Neuronal stem cell (in vitro differentiated cells): ENCODE measurements at regions not wholly inside any gene's neighbourhood (a gene's known extent, or its start where the extent isn't known, plus 50 kb on each side); places are given as distances from the start of the nearest gene placed in this dataset.

Source experiments
- DNase-seq: peaks from one replicate; pipeline ENCODE4 v3.0.0-alpha.2; 2013; ENCODE audit warnings: low spot score
- H2AFZ ChIP-seq: one replicate; pipeline ENCODE4 v1.6.1; 2013; ENCODE audit warnings: mild to moderate bottlenecking, low read length, inconsistent platforms
- H2AK5ac ChIP-seq: 2 replicates; pipeline ENCODE4 v1.6.1; 2013; ENCODE audit warnings: low read depth, mild to moderate bottlenecking, inconsistent platforms, low read length, moderate library complexity, mixed read lengths
- H2BK120ac ChIP-seq: 2 replicates; pipeline ENCODE4 v1.6.1; 2013; ENCODE audit warnings: low read depth, mild to moderate bottlenecking, inconsistent platforms, low read length, moderate library complexity, mixed read lengths
- H2BK12ac ChIP-seq: one replicate; pipeline ENCODE4 v1.6.1; 2013; ENCODE audit warnings: low read length, inconsistent platforms
- H2BK15ac ChIP-seq: 2 replicates; pipeline ENCODE4 v1.6.1; 2013; ENCODE audit warnings: mild to moderate bottlenecking, low read length, inconsistent platforms, mixed read lengths
- H2BK5ac ChIP-seq: one replicate; pipeline ENCODE4 v1.6.1; 2013; ENCODE audit warnings: inconsistent platforms, mild to moderate bottlenecking, low read length, moderate library complexity
- H3K14ac ChIP-seq: one replicate; pipeline ENCODE4 v1.6.1; 2013; ENCODE audit warnings: low read length, inconsistent platforms
- H3K18ac ChIP-seq: 2 replicates; pipeline ENCODE4 v1.6.1; 2013; ENCODE audit warnings: low read length, inconsistent platforms
- H3K23ac ChIP-seq: 2 replicates; pipeline ENCODE4 v1.6.1; 2013; ENCODE audit warnings: low read depth, mild to moderate bottlenecking, mixed read lengths, low read length, inconsistent platforms; ENCODE audit not compliant: poor library complexity
- H3K27ac ChIP-seq: replicated peaks from 3 replicates; pipeline ENCODE4 v1.5.1; 2013; ENCODE audit warnings: low read length, inconsistent platforms
- H3K27me3 ChIP-seq, 3 experiments: 2 replicates each; pipeline ENCODE4 v1.6.1; 2013; ENCODE audit warnings: low read length in 3 of 3, mild to moderate bottlenecking in 2 of 3, inconsistent platforms in 1 of 3, low read depth in 1 of 3, mixed read lengths in 1 of 3, moderate library complexity in 1 of 3; ENCODE audit not compliant: control insufficient read depth in 3 of 3, insufficient read depth in 3 of 3
- H3K36me3 ChIP-seq, 2 donors: replicated peaks in 1 of 2; 2 replicates each; pipeline ENCODE4 v1.6.1; 2013; ENCODE audit warnings: low read length in 2 of 2; ENCODE audit not compliant: control insufficient read depth in 2 of 2, insufficient read depth in 2 of 2
- H3K4ac ChIP-seq: 2 replicates; pipeline ENCODE4 v1.6.1; 2013; ENCODE audit warnings: inconsistent platforms, mild to moderate bottlenecking, low read length, moderate library complexity
- H3K4me1 ChIP-seq, 2 donors: 1 replicate in 1 of 2; 2 replicates in 1 of 2; pipeline ENCODE4 v1.6.1; 2013; ENCODE audit warnings: low read length in 2 of 2, low read depth in 1 of 2; ENCODE audit not compliant: control insufficient read depth in 2 of 2, insufficient read depth in 1 of 2
- H3K4me2 ChIP-seq: one replicate; pipeline ENCODE4 v1.6.1; 2013; ENCODE audit warnings: mild to moderate bottlenecking, low read length, inconsistent platforms; ENCODE audit not compliant: insufficient read depth, poor library complexity, severe bottlenecking
- H3K4me3 ChIP-seq, 2 donors: 2 replicates each; pipeline ENCODE4 v1.5.1; 2013; ENCODE audit warnings: low read length in 2 of 2, mild to moderate bottlenecking in 2 of 2, inconsistent platforms in 1 of 2, moderate library complexity in 1 of 2
- H3K79me1 ChIP-seq: one replicate; pipeline ENCODE4 v1.6.1; 2013; ENCODE audit warnings: low read depth, mild to moderate bottlenecking, inconsistent platforms, low read length, moderate library complexity
- H3K9ac ChIP-seq: one replicate; pipeline ENCODE4 v1.6.1; 2013; ENCODE audit warnings: mild to moderate bottlenecking, low read depth, low read length, inconsistent platforms; ENCODE audit not compliant: poor library complexity
- H3K9me3 ChIP-seq, 2 donors: replicated peaks in 1 of 2; 2 replicates each; pipeline versions ENCODE3 to v1.6.1; 2013; ENCODE audit warnings: low read length in 2 of 2, mild to moderate bottlenecking in 2 of 2, inconsistent platforms in 1 of 2, low read depth in 1 of 2, mixed read lengths in 1 of 2, moderate library complexity in 1 of 2; ENCODE audit not compliant: control insufficient read depth in 2 of 2, insufficient read depth in 1 of 2
- H4K8ac ChIP-seq: one replicate; pipeline ENCODE4 v1.6.1; 2013; ENCODE audit warnings: low read depth, mild to moderate bottlenecking, inconsistent platforms, low read length, moderate library complexity
- H4K91ac ChIP-seq: one replicate; pipeline ENCODE4 v1.6.1; 2013; ENCODE audit warnings: low read length, low read depth, mild to moderate bottlenecking, inconsistent platforms; ENCODE audit not compliant: poor library complexity
- WGBS, 2 donors: extraction: QIAGEN DNeasy Blood & Tissue Kit; methylation state at CpG; one replicate each; pipeline ENCODE4 v1.1.7; 2013; ENCODE audit warnings: missing lambda C conversion rate in 2 of 2, mixed read lengths in 1 of 2; ENCODE audit not compliant: insufficient read length in 2 of 2, insufficient replicate concordance in 1 of 2; ENCODE audit errors: extremely low coverage in 2 of 2; 5-methylcytosine and 5-hydroxymethylcytosine counted together

DNA sequence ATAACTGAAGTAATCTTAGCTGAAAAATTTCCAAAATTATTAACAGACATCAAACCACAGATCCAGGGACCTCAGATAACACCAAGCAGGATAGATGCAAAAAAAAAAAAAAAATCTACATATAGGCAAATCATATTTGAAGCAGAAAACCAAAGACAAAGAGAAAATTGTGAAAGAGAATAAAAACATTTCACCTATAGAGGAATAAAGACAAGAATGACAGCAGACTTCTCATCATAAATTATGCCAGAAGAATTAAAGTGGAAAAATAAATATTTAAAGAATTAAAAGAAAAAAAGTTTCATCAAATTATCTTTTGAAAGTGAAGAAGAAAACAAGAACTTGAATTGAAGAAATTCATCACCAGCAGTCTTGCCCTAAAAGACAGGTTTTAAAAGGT, 467.5 kb downstream of the GPAM start:
- no peak overlapping the region for H4K91ac ChIP-seq
- no peak overlapping the region for H3K9ac ChIP-seq
- no peak overlapping the region for H3K4ac ChIP-seq
- H3K79me1 ChIP-seq: no peaks in the 10 kb centered on the region
- H2BK15ac ChIP-seq: no peak overlapping the region
- no peak overlapping the region for H2BK12ac ChIP-seq
- peaks cover 0 to 4% of the 10 kb centered on the region in 2 donors for H3K9me3 ChIP-seq
- no peak overlapping the region for H2BK120ac ChIP-seq
- no peak overlapping the region for H3K4me2 ChIP-seq
- no peak overlapping the region for H3K18ac ChIP-seq
- no peak overlapping the region for H2AFZ ChIP-seq
- H3K4me3 ChIP-seq: no peak overlapping the region
- no peak overlapping the region for H2BK5ac ChIP-seq
- no peak overlapping the region for H3K27ac ChIP-seq
- no peaks in the 10 kb centered on the region for H3K4me1 ChIP-seq
- no peak overlapping the region for H4K8ac ChIP-seq
- H3K14ac ChIP-seq: no peak overlapping the region
- H3K27me3 ChIP-seq: no peaks in the 10 kb centered on the region
- DNase-seq: no peak
- no peak overlapping the region for H2AK5ac ChIP-seq
- H3K36me3 ChIP-seq: no peaks in the 10 kb centered on the region
- no peak overlapping the region for H3K23ac ChIP-seq

- H3K4ac ChIP-seq: no peak overlapping the region
- H2BK5ac ChIP-seq: no peak overlapping the region
- H3K4me3 ChIP-seq: no peak overlapping the region
- no peaks in the 10 kb centered on the region for H3K36me3 ChIP-seq
- no peak overlapping the region for H3K18ac ChIP-seq
- H4K91ac ChIP-seq: no peak overlapping the region
- H3K9me3 ChIP-seq: no peaks in the 10 kb centered on the region
- H2AK5ac ChIP-seq: no peak overlapping the region
- H3K79me1 ChIP-seq: no peaks in the 10 kb centered on the region
- H3K9ac ChIP-seq: no peak overlapping the region
- H2AFZ ChIP-seq: no peak overlapping the region
- no peak overlapping the region for H3K14ac ChIP-seq
- WGBS, 2 donors: no CpG with 5 or more reads among the region's 1 CpG
- H2BK120ac ChIP-seq: no peak overlapping the region
- no peak overlapping the region for H2BK15ac ChIP-seq
- no peak overlapping the region for H3K23ac ChIP-seq
- H3K4me1 ChIP-seq: no peaks in the 10 kb centered on the region
- no peak overlapping the region for H3K4me2 ChIP-seq
- no peak overlapping the region for H3K27ac ChIP-seq
- H4K8ac ChIP-seq: no peak overlapping the region
- H3K27me3 ChIP-seq: no peaks in the 10 kb centered on the region
- no peak overlapping the region for H2BK12ac ChIP-seq
- no peak for DNase-seq
Measured at GRCh38 chr10:111724121-111724520, 459.4 kb downstream of the GPAM start.

- H3K9me3 ChIP-seq: no peaks in the 10 kb centered on the region
Measured at GRCh38 chr10:111725050-111725449, 458.5 kb downstream of the GPAM start.

GRCh38 chr10:111732166-111732785, 451.3 kb downstream of the GPAM start:
- no peak overlapping the region for H3K18ac ChIP-seq
- H3K27ac ChIP-seq: no peak overlapping the region
- no peak for DNase-seq
- H2AFZ ChIP-seq: no peak overlapping the region
- H2BK120ac ChIP-seq: no peak overlapping the region
- no peak overlapping the region for H4K91ac ChIP-seq
- H2BK12ac ChIP-seq: no peak overlapping the region
- no peak overlapping the region for H2BK5ac ChIP-seq
- no peak overlapping the region for H3K4me2 ChIP-seq
- H3K27me3 ChIP-seq: no peaks in the 10 kb centered on the region
- no peaks in the 10 kb centered on the region for H3K36me3 ChIP-seq
- no CpG with 5 or more reads among the region's 1 CpG for WGBS, 2 donors
- H2AK5ac ChIP-seq: no peak overlapping the region
- no peak overlapping the region for H3K4me3 ChIP-seq
- no peaks in the 10 kb centered on the region for H3K4me1 ChIP-seq
- no peak overlapping the region for H3K23ac ChIP-seq
- H3K4ac ChIP-seq: no peak overlapping the region
- no peak overlapping the region for H3K14ac ChIP-seq
- no peak overlapping the region for H3K9ac ChIP-seq
- H3K79me1 ChIP-seq: no peaks in the 10 kb centered on the region
- no peak overlapping the region for H2BK15ac ChIP-seq
- no peak overlapping the region for H4K8ac ChIP-seq
- peaks cover 0 to 2% of the 10 kb centered on the region in 2 donors for H3K9me3 ChIP-seq

More at GRCh38 chr10:111725050-111725449, 458.5 kb downstream of the GPAM start:
- H2AFZ ChIP-seq: no peak overlapping the region
- no peak overlapping the region for H2BK15ac ChIP-seq
- no peak overlapping the region for H2BK5ac ChIP-seq
- DNase-seq: no peak
- H2BK12ac ChIP-seq: no peak overlapping the region
- H3K27ac ChIP-seq: no peak overlapping the region
- H3K18ac ChIP-seq: no peak overlapping the region
- no peak overlapping the region for H4K91ac ChIP-seq
- H4K8ac ChIP-seq: no peak overlapping the region
- H3K4me2 ChIP-seq: no peak overlapping the region
- H3K14ac ChIP-seq: no peak overlapping the region
- H3K4me3 ChIP-seq: no peak overlapping the region
- no peak overlapping the region for H2AK5ac ChIP-seq
- H2BK120ac ChIP-seq: no peak overlapping the region
- H3K4ac ChIP-seq: no peak overlapping the region
- no peak overlapping the region for H3K23ac ChIP-seq
- no peaks in the 10 kb centered on the region for H3K36me3 ChIP-seq
- no peaks in the 10 kb centered on the region for H3K27me3 ChIP-seq
- H3K79me1 ChIP-seq: no peaks in the 10 kb centered on the region
- H3K9ac ChIP-seq: no peak overlapping the region
- H3K4me1 ChIP-seq: no peaks in the 10 kb centered on the region
